ENCODE measurements at regions not wholly inside any gene's neighbourhood (a gene's known extent, or its start where the extent isn't known, plus 50 kb on each side); places are given as distances from the start of the nearest gene placed in this dataset.

DNA sequence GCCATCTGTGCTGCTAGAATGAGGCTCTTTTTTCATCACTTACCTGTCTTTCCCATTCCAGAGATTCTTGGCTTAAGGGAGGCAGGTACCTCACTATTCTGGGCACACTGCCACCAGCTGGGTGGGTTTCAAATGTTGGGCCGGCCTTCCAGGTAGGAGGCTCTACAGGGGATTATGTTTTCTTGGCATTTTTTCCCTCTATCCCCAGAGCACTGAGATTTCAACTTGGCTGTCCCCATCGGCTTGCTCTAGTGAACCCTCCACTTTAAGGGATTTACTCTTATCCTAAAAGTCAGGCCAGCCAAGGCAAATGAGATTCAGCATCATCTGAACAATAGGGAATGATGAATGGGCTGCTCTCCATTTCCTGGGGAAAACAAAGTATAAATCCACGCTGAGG, 710.1 kb upstream of the CELF2 start:
- TF ChIP-seq, protein P1, sequence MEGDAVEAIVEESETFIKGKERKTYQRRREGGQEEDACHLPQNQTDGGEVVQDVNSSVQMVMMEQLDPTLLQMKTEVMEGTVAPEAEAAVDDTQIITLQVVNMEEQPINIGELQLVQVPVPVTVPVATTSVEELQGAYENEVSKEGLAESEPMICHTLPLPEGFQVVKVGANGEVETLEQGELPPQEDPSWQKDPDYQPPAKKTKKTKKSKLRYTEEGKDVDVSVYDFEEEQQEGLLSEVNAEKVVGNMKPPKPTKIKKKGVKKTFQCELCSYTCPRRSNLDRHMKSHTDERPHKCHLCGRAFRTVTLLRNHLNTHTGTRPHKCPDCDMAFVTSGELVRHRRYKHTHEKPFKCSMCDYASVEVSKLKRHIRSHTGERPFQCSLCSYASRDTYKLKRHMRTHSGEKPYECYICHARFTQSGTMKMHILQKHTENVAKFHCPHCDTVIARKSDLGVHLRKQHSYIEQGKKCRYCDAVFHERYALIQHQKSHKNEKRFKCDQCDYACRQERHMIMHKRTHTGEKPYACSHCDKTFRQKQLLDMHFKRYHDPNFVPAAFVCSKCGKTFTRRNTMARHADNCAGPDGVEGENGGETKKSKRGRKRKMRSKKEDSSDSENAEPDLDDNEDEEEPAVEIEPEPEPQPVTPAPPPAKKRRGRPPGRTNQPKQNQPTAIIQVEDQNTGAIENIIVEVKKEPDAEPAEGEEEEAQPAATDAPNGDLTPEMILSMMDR (IDR thresholded peaks at IDR 0.05), result no peak
- TF ChIP-seq POLR2A (IDR thresholded peaks at IDR 0.05), result no peak
